ENCODE measurements at regions not wholly inside any gene's neighbourhood (a gene's known extent, or its start where the extent isn't known, plus 50 kb on each side); places are given as distances from the start of the nearest gene placed in this dataset.

DNA sequence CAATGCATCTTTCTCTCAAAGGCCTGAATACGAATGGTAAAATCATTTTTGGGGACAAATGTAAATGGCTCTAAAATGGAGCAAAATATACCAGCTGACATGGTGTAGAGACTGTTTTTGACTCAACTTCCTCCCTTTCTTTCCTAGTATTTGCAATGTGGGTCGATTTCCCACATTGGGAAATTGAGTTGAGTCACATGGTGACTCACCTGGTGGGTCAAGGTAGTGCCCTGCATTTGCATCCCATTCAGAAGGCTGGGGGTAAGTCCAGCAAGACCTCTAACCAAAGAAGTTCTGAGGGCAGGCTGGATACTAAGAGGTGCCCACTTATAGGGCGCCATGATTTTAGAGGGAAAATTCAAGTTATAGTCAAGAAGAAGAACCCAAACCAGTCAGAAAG, 179.6 kb upstream of the MPDZ start:
- no peak for DNase-seq (ENCODE audit: extremely low read depth, insufficient read length)
- Histone ChIP-seq H3K36me3 (ENCODE audit: control insufficient read depth, insufficient read depth, low read length) (no peaks in the 10 kb centered on the region), H3K4me3 (replicated peaks; ENCODE audit: low read depth, low read length) (no peak overlapping the region), H3K27me3 (replicated peaks; ENCODE audit: control insufficient read depth, insufficient read depth, low read length) (no peaks in the 10 kb centered on the region)
- TF ChIP-seq, protein P1, sequence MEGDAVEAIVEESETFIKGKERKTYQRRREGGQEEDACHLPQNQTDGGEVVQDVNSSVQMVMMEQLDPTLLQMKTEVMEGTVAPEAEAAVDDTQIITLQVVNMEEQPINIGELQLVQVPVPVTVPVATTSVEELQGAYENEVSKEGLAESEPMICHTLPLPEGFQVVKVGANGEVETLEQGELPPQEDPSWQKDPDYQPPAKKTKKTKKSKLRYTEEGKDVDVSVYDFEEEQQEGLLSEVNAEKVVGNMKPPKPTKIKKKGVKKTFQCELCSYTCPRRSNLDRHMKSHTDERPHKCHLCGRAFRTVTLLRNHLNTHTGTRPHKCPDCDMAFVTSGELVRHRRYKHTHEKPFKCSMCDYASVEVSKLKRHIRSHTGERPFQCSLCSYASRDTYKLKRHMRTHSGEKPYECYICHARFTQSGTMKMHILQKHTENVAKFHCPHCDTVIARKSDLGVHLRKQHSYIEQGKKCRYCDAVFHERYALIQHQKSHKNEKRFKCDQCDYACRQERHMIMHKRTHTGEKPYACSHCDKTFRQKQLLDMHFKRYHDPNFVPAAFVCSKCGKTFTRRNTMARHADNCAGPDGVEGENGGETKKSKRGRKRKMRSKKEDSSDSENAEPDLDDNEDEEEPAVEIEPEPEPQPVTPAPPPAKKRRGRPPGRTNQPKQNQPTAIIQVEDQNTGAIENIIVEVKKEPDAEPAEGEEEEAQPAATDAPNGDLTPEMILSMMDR (IDR thresholded peaks at IDR 0.05; ENCODE audit: insufficient read depth, low read length, poor library complexity, severe bottlenecking): no peak

DNA sequence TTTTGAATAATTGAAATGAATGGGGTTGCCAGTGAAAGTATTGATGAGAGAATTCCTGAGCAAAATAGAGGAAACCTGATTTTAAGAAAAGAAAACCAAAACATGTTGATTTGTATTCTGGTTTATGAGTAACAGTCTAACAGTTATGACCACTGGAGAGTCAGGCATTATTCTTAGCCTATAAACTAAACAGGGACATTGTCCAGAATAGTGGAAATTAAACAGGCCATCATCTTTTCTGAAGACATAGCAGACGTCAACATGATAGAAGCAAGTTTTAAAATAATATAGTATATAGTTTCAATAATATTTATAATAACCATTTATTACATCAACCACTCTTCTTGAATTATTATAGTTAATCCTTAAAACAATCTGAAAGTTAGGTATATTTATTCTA, 178.3 kb upstream of the MPDZ start:
- no peaks in the 10 kb centered on the region for H3K27me3 ChIP-seq (replicated peaks; ENCODE audit: control insufficient read depth, insufficient read depth, low read length)
- DNase-seq (ENCODE audit: extremely low read depth, insufficient read length): no peak
- TF ChIP-seq, protein P1 (IDR thresholded peaks at IDR 0.05; ENCODE audit: insufficient read depth, low read length, poor library complexity, severe bottlenecking): no peak

DNA sequence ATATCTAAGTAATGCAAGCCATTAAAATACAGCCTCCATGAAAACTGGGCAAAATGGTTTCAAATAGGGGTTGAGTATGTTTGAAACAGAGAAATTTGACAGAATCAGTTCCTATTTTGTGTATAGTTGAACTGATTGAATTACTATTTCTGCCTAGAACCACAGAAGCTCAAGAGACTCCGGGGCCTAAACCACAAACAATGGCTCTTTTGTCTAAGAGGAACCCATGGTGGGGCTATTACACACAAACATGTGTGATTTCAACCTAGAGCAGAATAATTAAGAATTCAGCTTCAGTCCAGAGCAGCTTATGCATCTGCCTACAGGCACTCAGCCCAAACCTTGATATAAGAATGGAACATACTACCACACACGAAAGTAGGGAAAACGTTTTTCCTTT, 171.2 kb upstream of the MPDZ start:
- no peaks in the 10 kb centered on the region for H3K27me3 ChIP-seq (replicated peaks; ENCODE audit: control insufficient read depth, insufficient read depth, low read length)
- no peak for DNase-seq (ENCODE audit: extremely low read depth, insufficient read length)
- no peaks in the 10 kb centered on the region for H3K36me3 ChIP-seq (ENCODE audit: control insufficient read depth, insufficient read depth, low read length)
- no peak overlapping the region for H3K4me3 ChIP-seq (replicated peaks; ENCODE audit: low read depth, low read length)
- TF ChIP-seq, protein P1 (IDR thresholded peaks at IDR 0.05; ENCODE audit: insufficient read depth, low read length, poor library complexity, severe bottlenecking): no peak

More for the DNA sequence above, 178.3 kb upstream of the MPDZ start:
- Histone ChIP-seq H3K36me3 (ENCODE audit: control insufficient read depth, insufficient read depth, low read length) (no peaks in the 10 kb centered on the region), H3K4me3 (replicated peaks; ENCODE audit: low read depth, low read length) (no peak overlapping the region)

DNA sequence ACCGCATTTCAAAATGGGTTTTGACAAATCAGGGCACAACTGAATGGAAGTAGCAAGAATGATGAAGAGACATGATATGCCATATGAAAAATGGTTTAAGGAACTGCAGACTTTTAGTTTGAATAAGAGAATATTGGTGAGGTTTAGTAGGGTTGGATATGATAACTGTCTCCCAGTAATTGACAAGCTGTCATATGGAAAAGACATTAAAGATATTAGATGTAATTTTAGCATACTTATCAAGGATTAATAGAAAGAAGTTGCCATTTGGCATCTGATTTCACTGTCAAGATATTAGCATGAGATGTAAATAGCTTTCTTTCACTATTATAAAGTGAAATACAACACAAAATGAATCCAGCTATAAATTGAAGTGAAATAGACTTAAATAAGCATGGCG, 169.0 kb upstream of the MPDZ start:
- Histone ChIP-seq H3K27me3 (replicated peaks; ENCODE audit: control insufficient read depth, insufficient read depth, low read length) (no peaks in the 10 kb centered on the region), H3K4me3 (replicated peaks; ENCODE audit: low read depth, low read length) (no peak overlapping the region), H3K36me3 (ENCODE audit: control insufficient read depth, insufficient read depth, low read length) (no peaks in the 10 kb centered on the region)
- no peak for DNase-seq (ENCODE audit: extremely low read depth, insufficient read length)
- TF ChIP-seq, protein P1 (IDR thresholded peaks at IDR 0.05; ENCODE audit: insufficient read depth, low read length, poor library complexity, severe bottlenecking): no peak

DNA sequence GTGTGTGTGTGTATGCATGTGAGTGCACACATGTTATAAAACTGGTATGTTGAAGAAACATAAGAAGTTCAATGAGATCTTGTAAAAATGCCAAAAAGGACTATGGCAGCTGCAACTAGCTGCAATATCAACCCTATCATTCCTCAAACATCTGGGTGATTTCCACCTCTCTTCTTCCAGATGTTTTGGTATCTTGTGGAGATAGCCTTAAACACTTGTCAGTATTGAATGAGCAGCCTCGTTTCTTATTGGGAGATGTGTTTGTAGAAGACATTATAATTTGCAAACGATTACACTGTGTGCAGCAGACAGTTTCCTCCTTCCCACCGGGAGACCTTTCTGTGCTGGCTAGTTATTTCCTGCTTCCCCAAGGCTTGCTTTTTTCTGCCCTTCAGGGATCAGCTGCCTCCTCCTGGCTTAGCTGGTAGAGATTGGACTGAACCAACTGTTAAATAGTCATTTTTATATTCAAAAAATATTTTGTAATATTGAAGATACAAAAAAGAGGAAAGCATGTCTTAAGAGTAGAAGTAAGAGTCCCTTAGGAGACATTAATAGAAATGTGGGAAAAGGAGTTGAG, 168.4 kb upstream of the MPDZ start:
- Histone ChIP-seq H3K36me3 (ENCODE audit: control insufficient read depth, insufficient read depth, low read length) (no peaks in the 10 kb centered on the region), H3K27me3 (replicated peaks; ENCODE audit: control insufficient read depth, insufficient read depth, low read length) (no peaks in the 10 kb centered on the region), H3K4me3 (replicated peaks; ENCODE audit: low read depth, low read length) (no peak overlapping the region)
- TF ChIP-seq, protein P1 (IDR thresholded peaks at IDR 0.05; ENCODE audit: insufficient read depth, low read length, poor library complexity, severe bottlenecking): no peak
- no peak for DNase-seq (ENCODE audit: extremely low read depth, insufficient read length)
